Epithelial cell of esophagus (primary cell): ENCODE measurements at regions not wholly inside any gene's neighbourhood (a gene's known extent, or its start where the extent isn't known, plus 50 kb on each side); places are given as distances from the start of the nearest gene placed in this dataset.
A peak's percentile ranks its signal among the peaks of the same experiment; 100 is the strongest.

Experiments used
- DNase-seq: peaks from one replicate; pipeline ENCODE4 v3.0.0; 2010; ENCODE audit warnings: low read depth
- H3K4me3 ChIP-seq: 2 replicates; pipeline ENCODE4 v1.5.1; 2011; ENCODE audit warnings: mild to moderate bottlenecking, low read length, control low read depth
- TF ChIP-seq, protein P1 (sequence below): IDR thresholded peaks from 2 replicates; pipeline ENCODE4 v1.5.1; 2011; ENCODE audit warnings: low read depth, mild to moderate bottlenecking, low read length, control low read depth, inconsistent platforms; ENCODE audit not compliant: insufficient read depth; ENCODE audit errors: missing control alignments

DNA sequence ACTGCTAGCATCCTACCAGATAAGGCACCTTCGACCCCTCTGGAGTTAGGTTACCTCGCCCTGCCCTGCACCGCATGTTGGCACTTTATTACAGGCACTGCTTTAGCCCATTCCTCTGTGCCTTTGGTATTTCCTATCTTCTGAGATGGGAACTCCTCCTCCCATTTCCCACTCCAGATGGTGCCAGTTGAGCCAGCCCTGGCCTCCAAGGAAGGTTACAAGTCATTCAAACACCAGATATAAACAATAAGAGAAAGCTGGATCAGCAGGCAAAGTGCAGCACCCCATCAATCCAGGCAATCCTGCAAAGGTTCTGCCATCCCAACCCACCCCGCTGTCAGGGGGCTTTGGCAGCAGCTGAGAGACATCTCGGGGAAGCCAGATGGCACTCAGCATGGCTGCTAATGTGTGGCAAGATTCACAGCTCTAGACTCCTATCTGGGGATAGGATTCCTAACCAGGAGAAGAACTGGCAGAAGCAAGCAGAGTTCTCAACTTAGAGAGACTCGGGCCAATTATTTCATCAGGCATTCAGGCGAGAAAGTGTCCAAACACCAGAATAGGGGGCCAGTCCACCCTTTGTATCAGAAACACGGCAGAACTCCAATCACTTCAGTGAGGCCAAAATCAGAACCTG lies 113.0 kb downstream of the COPRS start:
- DNase-seq = no peak
- TF ChIP-seq, protein P1, sequence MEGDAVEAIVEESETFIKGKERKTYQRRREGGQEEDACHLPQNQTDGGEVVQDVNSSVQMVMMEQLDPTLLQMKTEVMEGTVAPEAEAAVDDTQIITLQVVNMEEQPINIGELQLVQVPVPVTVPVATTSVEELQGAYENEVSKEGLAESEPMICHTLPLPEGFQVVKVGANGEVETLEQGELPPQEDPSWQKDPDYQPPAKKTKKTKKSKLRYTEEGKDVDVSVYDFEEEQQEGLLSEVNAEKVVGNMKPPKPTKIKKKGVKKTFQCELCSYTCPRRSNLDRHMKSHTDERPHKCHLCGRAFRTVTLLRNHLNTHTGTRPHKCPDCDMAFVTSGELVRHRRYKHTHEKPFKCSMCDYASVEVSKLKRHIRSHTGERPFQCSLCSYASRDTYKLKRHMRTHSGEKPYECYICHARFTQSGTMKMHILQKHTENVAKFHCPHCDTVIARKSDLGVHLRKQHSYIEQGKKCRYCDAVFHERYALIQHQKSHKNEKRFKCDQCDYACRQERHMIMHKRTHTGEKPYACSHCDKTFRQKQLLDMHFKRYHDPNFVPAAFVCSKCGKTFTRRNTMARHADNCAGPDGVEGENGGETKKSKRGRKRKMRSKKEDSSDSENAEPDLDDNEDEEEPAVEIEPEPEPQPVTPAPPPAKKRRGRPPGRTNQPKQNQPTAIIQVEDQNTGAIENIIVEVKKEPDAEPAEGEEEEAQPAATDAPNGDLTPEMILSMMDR = no peak
- H3K4me3 ChIP-seq = no peak overlapping the region

DNA sequence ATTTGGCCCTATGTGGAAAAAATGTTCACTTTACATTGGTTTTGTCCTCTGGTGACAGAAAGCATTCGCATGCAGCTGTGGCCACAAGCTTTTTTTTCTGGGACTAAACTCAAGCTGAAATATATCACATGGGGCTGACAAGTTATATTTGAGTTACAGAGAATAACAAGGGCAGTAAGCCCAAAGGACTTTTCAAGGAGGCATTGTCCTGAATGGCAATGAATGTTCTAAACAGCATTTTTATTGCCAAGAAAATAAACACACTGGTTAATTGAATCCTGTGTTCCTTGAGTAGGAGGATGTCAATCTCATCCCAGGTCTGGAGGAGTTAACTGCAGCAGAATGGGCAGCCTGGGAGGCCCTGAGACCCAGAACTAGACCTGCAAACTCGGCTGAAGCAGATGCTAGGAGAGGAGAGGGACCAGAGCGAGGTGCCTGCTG lies 114.5 kb downstream of the COPRS start:
- TF ChIP-seq, protein P1 = no peak
- no peak overlapping the region for H3K4me3 ChIP-seq
- no peak for DNase-seq

DNA sequence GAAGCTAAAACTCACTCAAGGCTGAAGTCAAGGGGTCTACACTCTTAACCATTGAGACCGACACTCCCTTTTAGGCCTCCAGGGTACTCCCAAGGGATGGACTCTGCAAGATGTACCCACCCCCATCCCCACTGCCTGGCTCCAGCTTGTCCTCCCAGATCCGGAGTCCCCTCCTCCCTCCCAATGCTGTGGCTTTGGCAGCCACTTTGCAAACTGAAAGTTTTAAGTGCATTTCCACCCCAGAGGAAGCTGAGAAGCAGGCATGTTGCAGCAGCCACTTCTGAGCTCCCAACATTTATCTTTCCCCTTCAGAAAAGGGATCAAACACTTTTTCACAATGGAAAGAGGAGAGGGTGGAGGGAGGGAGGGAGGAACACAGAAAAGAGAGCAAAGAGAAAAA lies 115.2 kb downstream of the COPRS start:
- DNase-seq = no peak
- H3K4me3 ChIP-seq = no peak overlapping the region
- TF ChIP-seq, protein P1 = no peak

DNA sequence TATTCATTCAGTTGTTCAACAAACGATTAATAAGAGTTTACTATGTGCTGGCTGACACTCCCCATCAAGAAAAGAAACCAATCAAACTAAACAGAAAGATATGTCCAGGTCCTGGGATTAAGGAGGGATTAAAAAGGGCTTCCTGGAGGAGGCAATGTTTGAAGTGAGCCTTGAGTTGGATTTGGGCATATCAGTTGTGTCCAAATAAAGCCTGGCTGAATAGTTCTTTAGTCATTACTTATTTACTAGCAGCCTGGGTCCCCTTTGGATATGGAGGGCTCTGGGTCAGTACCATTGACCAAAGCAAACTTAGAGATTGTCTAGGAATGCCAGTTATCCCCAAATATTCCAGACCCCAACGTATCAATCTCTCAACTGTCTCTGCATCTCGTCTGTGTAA lies 117.7 kb downstream of the COPRS start:
- TF ChIP-seq, protein P1 = no peak
- no peak overlapping the region for H3K4me3 ChIP-seq
- DNase-seq = no peak

DNA sequence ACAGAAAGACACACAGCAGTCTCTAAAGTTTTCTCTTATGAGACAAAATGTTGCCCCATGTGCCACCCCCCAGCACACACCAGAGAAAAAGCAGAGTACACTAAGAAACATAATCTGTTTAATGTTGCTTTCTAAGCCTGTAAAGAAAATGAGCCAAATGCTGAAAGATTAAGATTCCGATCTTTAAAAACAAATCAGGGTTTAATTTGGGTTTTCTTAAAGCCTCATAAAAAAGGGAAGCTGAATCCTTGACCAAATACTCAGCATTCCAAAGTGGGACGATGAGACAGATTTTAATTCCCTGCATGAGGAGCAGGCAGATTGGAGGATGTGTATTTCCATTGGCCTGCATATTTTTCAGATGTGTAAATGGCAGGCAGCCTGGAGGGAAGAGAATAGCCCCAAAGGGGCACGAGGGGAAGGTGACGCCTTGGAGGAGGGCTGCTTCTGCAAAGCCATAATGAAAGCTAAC lies 118.4 kb downstream of the COPRS start:
- TF ChIP-seq, protein P1 = no peak
- H3K4me3 ChIP-seq = no peak overlapping the region
- no peak for DNase-seq

DNA sequence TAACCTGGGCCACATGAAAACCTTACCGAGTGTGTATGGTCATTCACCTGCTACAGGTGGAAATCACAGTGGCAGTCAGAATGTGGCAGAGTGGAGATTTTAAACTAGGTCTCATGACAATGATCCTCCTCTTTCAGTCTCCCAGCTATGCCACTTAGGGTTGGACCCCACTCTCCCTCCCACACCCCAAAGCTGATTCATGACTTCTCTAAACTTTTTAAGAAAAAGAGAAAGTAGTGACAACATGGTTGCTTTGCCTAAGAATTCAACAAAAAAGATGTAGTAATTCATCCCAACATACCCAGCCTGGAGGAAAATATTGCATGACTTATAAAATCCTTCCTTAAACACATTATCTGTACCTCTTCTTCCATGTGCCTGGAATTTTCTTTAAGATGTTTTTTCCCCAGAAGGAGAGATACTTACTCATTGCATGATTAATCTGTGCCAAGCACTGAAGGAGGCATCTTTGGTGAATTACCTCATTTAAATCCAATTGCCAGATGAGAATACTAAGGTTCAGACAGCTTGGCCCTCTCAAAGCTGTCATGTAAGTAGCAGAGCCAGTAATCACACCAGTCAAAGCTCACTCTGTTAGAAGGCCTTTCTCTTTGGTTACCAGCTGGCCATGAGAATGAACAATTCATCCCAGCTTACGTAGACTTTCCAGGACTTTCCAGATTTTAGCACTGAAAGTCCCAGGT lies 119.9 kb downstream of the COPRS start:
- peak; percentile 66 for DNase-seq
- TF ChIP-seq, protein P1 = no peak
- no peak overlapping the region for H3K4me3 ChIP-seq
